Choroid plexus epithelial cell (primary cell): ENCODE measurements at regions not wholly inside any gene's neighbourhood (a gene's known extent, or its start where the extent isn't known, plus 50 kb on each side); places are given as distances from the start of the nearest gene placed in this dataset.

ENCODE experiments used
- DNase-seq: peaks from one replicate; pipeline ENCODE4 v3.0.0-alpha.2; 2010; ENCODE audit warnings: low read depth
- H3K4me3 ChIP-seq: 2 replicates; pipeline ENCODE4 v1.5.1; 2011; ENCODE audit warnings: low read depth, mild to moderate bottlenecking, control low read depth, low read length, moderate library complexity
- TF ChIP-seq, protein P1 (sequence below): conservative IDR thresholded peaks from 2 replicates; pipeline ENCODE4 v1.5.1; 2011; ENCODE audit warnings: low read depth, mild to moderate bottlenecking, control low read depth, inconsistent platforms, low read length, moderate library complexity

- DNase-seq, result no peak
- no peak overlapping the region for H3K4me3 ChIP-seq
- TF ChIP-seq, protein P1, sequence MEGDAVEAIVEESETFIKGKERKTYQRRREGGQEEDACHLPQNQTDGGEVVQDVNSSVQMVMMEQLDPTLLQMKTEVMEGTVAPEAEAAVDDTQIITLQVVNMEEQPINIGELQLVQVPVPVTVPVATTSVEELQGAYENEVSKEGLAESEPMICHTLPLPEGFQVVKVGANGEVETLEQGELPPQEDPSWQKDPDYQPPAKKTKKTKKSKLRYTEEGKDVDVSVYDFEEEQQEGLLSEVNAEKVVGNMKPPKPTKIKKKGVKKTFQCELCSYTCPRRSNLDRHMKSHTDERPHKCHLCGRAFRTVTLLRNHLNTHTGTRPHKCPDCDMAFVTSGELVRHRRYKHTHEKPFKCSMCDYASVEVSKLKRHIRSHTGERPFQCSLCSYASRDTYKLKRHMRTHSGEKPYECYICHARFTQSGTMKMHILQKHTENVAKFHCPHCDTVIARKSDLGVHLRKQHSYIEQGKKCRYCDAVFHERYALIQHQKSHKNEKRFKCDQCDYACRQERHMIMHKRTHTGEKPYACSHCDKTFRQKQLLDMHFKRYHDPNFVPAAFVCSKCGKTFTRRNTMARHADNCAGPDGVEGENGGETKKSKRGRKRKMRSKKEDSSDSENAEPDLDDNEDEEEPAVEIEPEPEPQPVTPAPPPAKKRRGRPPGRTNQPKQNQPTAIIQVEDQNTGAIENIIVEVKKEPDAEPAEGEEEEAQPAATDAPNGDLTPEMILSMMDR, result no peak
Observed at GRCh38 chr15:38823263-38823662, 258.6 kb upstream of the RASGRP1 start.

- H3K4me3 ChIP-seq, result no peak overlapping the region
- TF ChIP-seq, protein P1, result no peak
- no peak for DNase-seq
Observed at GRCh38 chr15:38824719-38825118, 260.1 kb upstream of the RASGRP1 start.

DNA sequence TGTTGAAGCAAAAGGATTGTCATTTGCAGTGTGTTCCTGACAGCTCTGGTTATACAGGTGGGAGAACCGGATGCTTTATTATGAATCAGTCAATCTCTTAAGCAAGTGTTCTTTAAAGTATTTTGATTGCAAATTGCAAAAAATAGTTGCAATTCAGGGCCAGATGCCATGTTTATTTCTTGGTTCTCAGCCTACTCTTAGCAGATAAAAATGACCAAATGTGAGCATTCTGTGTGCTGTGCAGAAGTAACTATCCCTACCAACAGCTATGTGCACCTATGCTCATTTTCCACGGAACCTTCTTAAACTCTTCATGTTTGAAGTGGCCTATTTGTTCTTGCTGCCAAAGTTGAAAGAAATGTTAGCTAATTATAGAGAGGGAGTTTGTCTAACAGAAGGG lies 262.3 kb upstream of the RASGRP1 start:
- no peak overlapping the region for H3K4me3 ChIP-seq
- no peak for DNase-seq
- TF ChIP-seq, protein P1, result no peak

GRCh38 chr15:38828031-38828532 lies 263.5 kb upstream of the RASGRP1 start:
- H3K4me3 ChIP-seq, result no peak overlapping the region
- DNase-seq, result peak; percentile 47
- TF ChIP-seq, protein P1, result no peak

DNA sequence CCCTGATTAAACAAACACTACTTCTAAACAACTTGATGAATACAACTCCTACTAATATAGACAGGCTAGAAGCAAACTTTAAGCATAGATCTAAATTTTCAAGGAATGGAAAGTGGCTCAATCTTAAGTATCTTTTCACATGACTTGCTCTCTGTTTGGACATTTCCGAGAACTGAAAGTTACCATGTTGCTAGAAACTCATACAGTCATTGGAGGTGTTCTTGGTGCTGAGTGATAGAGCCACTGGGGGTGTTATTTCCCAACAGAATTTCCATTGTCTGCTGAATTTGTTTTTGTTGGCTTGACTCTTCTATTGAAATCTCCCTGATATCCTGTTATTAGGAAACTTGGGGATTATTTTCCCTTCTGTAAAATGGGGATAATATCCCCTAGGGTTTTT lies 264.5 kb upstream of the RASGRP1 start:
- no peak for DNase-seq
- TF ChIP-seq, protein P1, result no peak

DNA sequence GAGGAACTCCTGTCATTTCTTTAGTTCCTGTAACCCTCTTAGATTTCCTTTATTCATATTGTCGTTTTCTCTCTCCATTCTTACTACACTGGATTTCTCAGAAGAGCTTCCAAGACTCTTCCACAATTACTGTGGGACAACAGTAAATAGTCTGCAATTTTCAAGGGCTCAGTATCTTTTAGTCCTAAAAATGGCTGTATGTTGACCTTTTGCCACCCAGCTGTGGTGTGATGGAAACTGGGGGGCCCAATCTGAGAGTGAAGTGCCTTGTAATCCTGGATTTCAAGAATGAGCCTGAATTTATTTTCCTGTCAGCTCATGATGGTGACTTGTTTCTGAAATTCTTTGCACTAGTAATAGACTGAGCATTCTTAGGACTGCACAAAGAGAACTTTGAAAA lies 277.6 kb upstream of the RASGRP1 start:
- no peak overlapping the region for H3K4me3 ChIP-seq
- DNase-seq, result no peak
- TF ChIP-seq, protein P1, result no peak

More for the DNA sequence above, 264.5 kb upstream of the RASGRP1 start:
- H3K4me3 ChIP-seq, result no peak overlapping the region

DNA sequence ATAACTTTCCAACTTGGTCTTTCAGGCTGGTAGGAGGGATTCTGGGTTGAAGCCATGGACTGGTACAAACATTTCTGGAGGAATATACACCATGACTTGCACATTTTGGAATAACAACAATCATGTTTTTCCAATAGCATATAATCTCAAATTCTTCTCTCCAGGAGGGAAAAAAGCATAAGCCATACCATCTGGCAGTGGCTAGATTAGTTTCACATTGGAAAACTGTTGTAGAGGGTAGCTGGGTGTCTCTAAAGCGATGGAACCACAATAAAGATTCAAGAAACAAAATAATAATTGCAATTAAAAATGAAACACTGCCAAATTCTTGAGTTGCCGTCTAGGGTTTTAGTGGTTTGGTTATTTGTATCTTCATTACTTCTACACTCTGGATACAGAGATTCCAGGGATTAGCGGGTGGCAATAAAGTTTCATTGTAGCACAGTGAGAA lies 278.5 kb upstream of the RASGRP1 start:
- TF ChIP-seq, protein P1, result no peak
- no peak for DNase-seq
- H3K4me3 ChIP-seq, result no peak overlapping the region
